Activated naive CD4-positive, alpha-beta T cell treated with anti-CD3 and anti-CD28 coated beads, Interleukin-2, amount 50 U/mL, for 72 hours (primary cell): ENCODE measurements at regions not wholly inside any gene's neighbourhood (a gene's known extent, or its start where the extent isn't known, plus 50 kb on each side); places are given as distances from the start of the nearest gene placed in this dataset.
"Not testable (repeated sequence)": the region's sequence is repeated elsewhere in the genome, so short reads cannot be mapped to it uniquely, and the experiment has no call there.

Experiments used
- ATAC-seq, 2 donors: fragments of 150-1000 bp; cut with Tn5 transposase; 2 replicates each; pipeline ENCODE4 v1.10.0; 2021; ENCODE audit warnings: mild to moderate bottlenecking in 2 of 2, moderate library complexity in 2 of 2
- DNase-seq, 2 donors: peaks; one replicate each; pipeline ENCODE4 v3.0.0; 2021 to 2022; ENCODE audit warnings: low spot score in 2 of 2
- H3K27ac Mint-ChIP-seq, 2 donors: one replicate each; pipeline ENCODE4 v1.8.0; 2022; ENCODE audit warnings: mild to moderate bottlenecking in 2 of 2, mixed read lengths in 2 of 2
- H3K36me3 Mint-ChIP-seq, 2 donors: one replicate each; pipeline ENCODE4 v1.8.0; 2022; ENCODE audit warnings: mixed read lengths in 2 of 2
- H3K9me3 Mint-ChIP-seq, 2 donors: one replicate each; pipeline ENCODE4 v1.8.0; 2022; ENCODE audit warnings: mixed read lengths in 2 of 2

- H3K9me3 Mint-ChIP-seq, result peaks cover 10 to 21% of the 10 kb centered on the region in 2 donors
- H3K36me3 Mint-ChIP-seq, H3K27ac Mint-ChIP-seq, ATAC-seq: not testable (repeated sequence)
- peak in 1 of 2 donors; percentile 47 for DNase-seq
Measured at GRCh38 chr7:9621306-9621902, 1188.0 kb downstream of the NXPH1 start.

DNA sequence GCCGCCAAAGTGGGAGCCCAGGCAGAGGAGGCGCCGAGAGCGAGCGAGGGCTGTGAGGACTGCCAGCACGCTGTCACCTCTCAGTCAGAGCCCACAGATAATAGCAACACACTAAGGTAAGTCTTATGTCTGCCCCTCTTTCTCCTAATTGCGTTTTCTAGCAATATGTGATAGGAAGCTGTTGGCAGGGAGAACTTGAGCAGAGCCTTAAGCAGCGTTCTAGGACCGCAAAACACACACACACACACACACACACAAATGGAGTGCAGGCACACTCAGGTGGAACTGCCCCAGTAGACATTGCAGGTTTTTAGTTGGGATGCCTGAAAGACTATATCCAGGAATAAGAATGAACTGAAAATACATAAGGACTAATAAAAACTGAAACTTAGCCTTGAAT lies 1188.5 kb downstream of the NXPH1 start:
- no peaks in the 10 kb centered on the region for H3K36me3 Mint-ChIP-seq
- DNase-seq (no peak), ATAC-seq (no peak)
- peaks cover 10 to 19% of the 10 kb centered on the region in 2 donors for H3K9me3 Mint-ChIP-seq
- no peak overlapping the region for H3K27ac Mint-ChIP-seq

DNA sequence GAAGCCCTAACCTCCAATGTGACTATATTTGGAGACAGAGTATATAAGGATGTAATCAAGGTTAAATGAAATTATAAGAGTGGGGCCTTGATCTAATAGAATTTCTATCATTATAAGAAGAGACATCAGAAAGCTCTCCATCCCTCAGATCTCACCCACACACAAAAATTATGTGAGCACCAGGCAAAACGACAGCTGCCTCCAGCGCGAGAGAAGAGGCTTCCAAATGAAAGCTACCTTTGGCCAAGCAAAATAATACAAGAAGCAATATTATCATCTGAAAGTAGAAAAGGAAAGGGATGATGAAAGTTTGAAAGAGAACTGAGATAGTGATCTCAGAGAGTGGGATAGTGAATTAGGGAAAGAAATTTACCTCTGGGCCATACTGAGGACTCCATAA lies 1192.5 kb downstream of the NXPH1 start:
- peaks cover 4 to 26% of the 10 kb centered on the region in 2 donors for H3K9me3 Mint-ChIP-seq

GRCh38 chr7:9645756-9646155 lies 1212.3 kb downstream of the NXPH1 start:
- Mint-ChIP-seq H3K9me3 (no peaks in the 10 kb centered on the region), H3K36me3 (no peaks in the 10 kb centered on the region), H3K27ac (no peak overlapping the region)
- ATAC-seq, result no peak
- DNase-seq, result no peak

More for the DNA sequence above, 1192.5 kb downstream of the NXPH1 start:
- Mint-ChIP-seq H3K27ac (no peak overlapping the region), H3K36me3 (no peaks in the 10 kb centered on the region)
- ATAC-seq (no peak), DNase-seq (no peak)

- Mint-ChIP-seq H3K36me3 (no peaks in the 10 kb centered on the region), H3K9me3 (peaks cover 7 to 11% of the 10 kb centered on the region in 2 donors), H3K27ac (no peak overlapping the region)
- no peak for ATAC-seq
- no peak for DNase-seq
Measured at GRCh38 chr7:9657257-9657656, 1223.8 kb downstream of the NXPH1 start.

GRCh38 chr7:9671979-9672917 lies 1238.8 kb downstream of the NXPH1 start:
- no peak for ATAC-seq

GRCh38 chr7:9680713-9681112 lies 1247.3 kb downstream of the NXPH1 start:
- no peak for DNase-seq
- no peak overlapping the region for H3K27ac Mint-ChIP-seq

More at GRCh38 chr7:9671979-9672917, 1238.8 kb downstream of the NXPH1 start:
- no peak overlapping the region for H3K27ac Mint-ChIP-seq
- H3K9me3 Mint-ChIP-seq, result peaks cover 4 to 7% of the 10 kb centered on the region in 2 donors
- DNase-seq, result no peak
- H3K36me3 Mint-ChIP-seq, result no peaks in the 10 kb centered on the region

DNA sequence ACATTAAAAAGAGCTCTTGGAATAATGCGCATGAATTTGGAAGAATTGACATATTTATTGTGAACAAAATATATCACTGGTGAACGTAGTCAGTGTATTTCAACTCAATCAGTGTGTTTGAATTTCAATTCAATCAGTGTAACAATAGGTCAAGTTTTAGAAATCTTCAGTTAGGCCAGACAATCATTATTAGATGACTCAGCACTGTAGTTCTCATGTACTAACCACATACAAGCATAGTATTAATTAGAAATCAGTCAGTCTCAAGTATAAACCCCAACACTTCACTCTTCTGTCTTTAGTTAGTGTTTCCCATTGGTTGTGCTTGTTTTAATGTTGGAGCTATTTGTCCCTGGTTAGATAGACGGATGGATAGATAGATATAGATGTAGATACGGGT lies 1247.9 kb downstream of the NXPH1 start:
- DNase-seq, result no peak

More at GRCh38 chr7:9680713-9681112, 1247.3 kb downstream of the NXPH1 start:
- ATAC-seq, result no peak
- Mint-ChIP-seq H3K36me3 (no peaks in the 10 kb centered on the region), H3K9me3 (peaks cover 6 to 16% of the 10 kb centered on the region in 2 donors)

GRCh38 chr7:9691286-9691685 lies 1257.9 kb downstream of the NXPH1 start:
- peaks cover 11 to 21% of the 10 kb centered on the region in 2 donors for H3K9me3 Mint-ChIP-seq
- peaks cover 0 to 4% of the 10 kb centered on the region in 2 donors for H3K36me3 Mint-ChIP-seq
- H3K27ac Mint-ChIP-seq, result no peak overlapping the region
- ATAC-seq, result no peak
- no peak for DNase-seq

More for the DNA sequence above, 1247.9 kb downstream of the NXPH1 start:
- Mint-ChIP-seq H3K36me3 (no peaks in the 10 kb centered on the region), H3K27ac (no peak overlapping the region), H3K9me3 (peaks cover 6 to 16% of the 10 kb centered on the region in 2 donors)
- ATAC-seq, result no peak

GRCh38 chr7:9698375-9698774 lies 1265.0 kb downstream of the NXPH1 start:
- H3K9me3 Mint-ChIP-seq, result peaks cover 6 to 8% of the 10 kb centered on the region in 2 donors
- DNase-seq (no peak), ATAC-seq (no peak)
- H3K36me3 Mint-ChIP-seq, result no peaks in the 10 kb centered on the region
- H3K27ac Mint-ChIP-seq, result no peak overlapping the region

- no peak for ATAC-seq
- no peak overlapping the region for H3K27ac Mint-ChIP-seq
- no peaks in the 10 kb centered on the region for H3K36me3 Mint-ChIP-seq
Measured at GRCh38 chr7:9709216-9709615, 1264.5 kb upstream of the PHF14 start.

GRCh38 chr7:9711259-9711918 lies 1262.3 kb upstream of the PHF14 start:
- H3K36me3 Mint-ChIP-seq, result no peaks in the 10 kb centered on the region
- DNase-seq (no peak), ATAC-seq (no peak)
- H3K27ac Mint-ChIP-seq, result no peak overlapping the region
- H3K9me3 Mint-ChIP-seq, result peaks cover 3% of the 10 kb centered on the region in 2 donors

More at GRCh38 chr7:9709216-9709615, 1264.5 kb upstream of the PHF14 start:
- DNase-seq, result no peak
- peaks cover under 1 to 4% of the 10 kb centered on the region in 2 donors for H3K9me3 Mint-ChIP-seq

DNA sequence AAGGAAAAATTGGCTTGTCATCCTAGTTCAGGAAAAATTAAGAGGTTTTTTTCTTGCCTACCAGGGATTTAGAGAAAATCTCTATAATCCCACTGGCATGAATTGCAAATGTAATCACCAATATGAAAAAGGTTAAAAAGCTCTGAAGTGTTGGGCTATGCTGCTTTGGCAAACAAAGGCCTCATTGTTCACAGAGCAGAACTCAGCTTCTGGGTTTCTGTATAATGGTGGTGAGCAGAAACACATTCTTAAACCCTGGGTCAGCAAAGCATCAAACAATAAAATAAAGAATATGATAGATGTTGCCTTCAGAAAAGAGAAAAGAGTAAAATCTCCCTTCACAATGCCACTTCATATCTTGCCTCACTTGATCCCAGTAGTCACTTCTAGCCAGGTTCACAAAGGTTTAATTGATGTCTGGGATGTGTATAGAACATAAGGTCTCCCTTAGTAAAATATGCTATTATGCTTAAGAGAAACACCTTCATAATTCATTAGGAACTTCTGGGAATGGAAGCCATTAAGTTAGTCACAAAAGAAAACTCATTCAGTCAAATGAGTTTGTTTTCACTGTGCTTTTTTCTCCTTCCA lies 1255.5 kb upstream of the PHF14 start:
- H3K27ac Mint-ChIP-seq, result no peak overlapping the region
- H3K9me3 Mint-ChIP-seq, result peaks cover 5 to 12% of the 10 kb centered on the region in 2 donors
- DNase-seq (no peak), ATAC-seq (no peak)
- H3K36me3 Mint-ChIP-seq, result no peaks in the 10 kb centered on the region

- no peak overlapping the region for H3K27ac Mint-ChIP-seq
Measured at GRCh38 chr7:9719303-9719702, 1254.4 kb upstream of the PHF14 start.

DNA sequence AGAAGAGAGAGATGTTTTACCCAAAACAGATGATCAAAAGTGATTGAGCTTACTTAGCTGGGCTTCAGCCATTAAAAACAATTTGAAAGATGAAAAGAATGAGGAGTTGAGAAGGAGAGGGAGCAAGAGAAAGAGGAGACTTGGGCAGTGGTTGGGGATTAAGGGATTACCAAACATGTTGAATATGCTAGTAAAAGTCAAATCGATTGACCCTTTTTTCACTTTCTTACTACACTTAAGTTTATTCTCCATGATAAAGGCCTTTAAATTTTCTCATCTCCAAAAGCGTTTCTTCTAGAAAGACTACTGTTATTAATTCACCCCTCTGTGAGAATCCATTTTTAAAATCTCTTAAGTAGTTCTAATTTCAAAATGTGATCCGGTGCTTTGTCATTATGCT lies 1254.0 kb upstream of the PHF14 start:
- no peak for ATAC-seq
- Mint-ChIP-seq H3K9me3 (peaks cover 5 to 9% of the 10 kb centered on the region in 2 donors), H3K27ac (no peak overlapping the region), H3K36me3 (no peaks in the 10 kb centered on the region)
- DNase-seq, result no peak

More at GRCh38 chr7:9719303-9719702, 1254.4 kb upstream of the PHF14 start:
- DNase-seq, result no peak
- Mint-ChIP-seq H3K9me3 (peaks cover 5 to 11% of the 10 kb centered on the region in 2 donors), H3K36me3 (no peaks in the 10 kb centered on the region)
- no peak for ATAC-seq

DNA sequence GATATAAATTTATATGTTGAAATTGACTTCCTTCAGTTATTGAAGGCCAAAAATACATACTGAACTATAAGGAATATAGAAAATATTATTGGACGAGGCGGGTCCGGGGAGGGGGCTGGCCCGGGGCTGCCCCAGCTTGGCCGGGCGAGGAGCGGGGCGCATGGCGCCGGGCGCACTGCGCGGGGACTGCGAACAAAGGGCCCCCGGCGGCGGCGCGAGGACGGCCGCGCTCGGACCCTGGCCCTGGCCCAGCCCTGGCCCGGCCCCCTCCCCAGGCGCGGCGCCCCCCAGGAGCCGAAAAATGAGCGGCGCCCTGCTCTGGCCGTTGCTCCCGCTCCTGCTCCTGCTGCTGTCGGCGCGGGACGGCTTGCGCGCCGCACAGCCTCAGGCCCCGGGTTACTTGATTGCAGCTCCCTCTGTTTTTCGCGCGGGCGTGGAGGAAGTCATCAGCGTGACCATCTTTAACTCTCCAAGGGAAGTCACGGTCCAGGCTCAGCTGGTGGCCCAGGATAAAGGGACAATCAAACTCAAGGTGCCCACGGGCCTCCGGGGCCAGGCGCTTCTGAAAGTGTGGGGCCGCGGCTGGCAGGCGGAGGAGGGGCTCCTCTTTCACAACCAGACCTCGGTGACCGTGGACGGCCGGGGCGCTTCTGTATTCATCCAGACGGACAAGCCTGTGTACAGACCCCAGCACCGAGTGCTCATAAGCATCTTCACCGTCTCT lies 1247.6 kb upstream of the PHF14 start:
- H3K36me3 Mint-ChIP-seq, H3K27ac Mint-ChIP-seq: not testable (repeated sequence)

More for the DNA sequence above, 1247.6 kb upstream of the PHF14 start:
- ATAC-seq, DNase-seq, H3K9me3 Mint-ChIP-seq: not testable (repeated sequence)
